ENCODE measurements at regions not wholly inside any gene's neighbourhood (a gene's known extent, or its start where the extent isn't known, plus 50 kb on each side); places are given as distances from the start of the nearest gene placed in this dataset.

GRCh38 chr3:66165660-66166059, 55.1 kb upstream of the SLC25A26 start:
- intact Hi-C loops (cut with DNase I) = no loop called here
- ATAC-seq (ENCODE audit: poor library complexity) (no peak), DNase-seq (no peak)

GRCh38 chr3:66164155-66164554, 56.6 kb upstream of the SLC25A26 start:
- no peak for DNase-seq
- no peak for ATAC-seq (ENCODE audit: poor library complexity)
- intact Hi-C loops (cut with DNase I) = no loop called here

GRCh38 chr3:66163222-66163621, 57.6 kb upstream of the SLC25A26 start:
- DNase-seq = no peak
- intact Hi-C loops (cut with DNase I) = no loop called here

GRCh38 chr3:66162766-66163165, 58.0 kb upstream of the SLC25A26 start:
- ATAC-seq (ENCODE audit: poor library complexity) = no peak
- no peak for DNase-seq
- intact Hi-C loops (cut with DNase I) = no loop called here

More at GRCh38 chr3:66163222-66163621, 57.6 kb upstream of the SLC25A26 start:
- ATAC-seq (ENCODE audit: poor library complexity) = no peak

- DNase-seq (no peak), ATAC-seq (ENCODE audit: poor library complexity) (no peak)
- intact Hi-C loops (cut with DNase I) = no loop called here
Measured at GRCh38 chr3:66158933-66159683, 61.7 kb upstream of the SLC25A26 start.

GRCh38 chr3:66154444-66154861, 66.3 kb upstream of the SLC25A26 start:
- ATAC-seq (ENCODE audit: poor library complexity) = peak; percentile 9
- no peak for DNase-seq
- intact Hi-C loops (cut with DNase I) = no loop called here

GRCh38 chr3:66153481-66154443, 67.0 kb upstream of the SLC25A26 start:
- DNase-seq = no peak

GRCh38 chr3:66152336-66152735, 68.5 kb upstream of the SLC25A26 start:
- DNase-seq (no peak), ATAC-seq (ENCODE audit: poor library complexity) (no peak)
- intact Hi-C loops (cut with DNase I) = no loop called here

More at GRCh38 chr3:66153481-66154443, 67.0 kb upstream of the SLC25A26 start:
- intact Hi-C loops (cut with DNase I) = no loop called here
- peak; percentile 90 for ATAC-seq (ENCODE audit: poor library complexity)

GRCh38 chr3:66150977-66151376, 69.8 kb upstream of the SLC25A26 start:
- DNase-seq (no peak), ATAC-seq (ENCODE audit: poor library complexity) (no peak)
- intact Hi-C loops (cut with DNase I) = no loop called here

GRCh38 chr3:66149269-66149668, 71.5 kb upstream of the SLC25A26 start:
- DNase-seq (no peak), ATAC-seq (ENCODE audit: poor library complexity) (no peak)
- intact Hi-C loops (cut with DNase I) = no loop called here

- no peak for DNase-seq
- intact Hi-C loops (cut with DNase I) = no loop called here
Measured at GRCh38 chr3:66145408-66145733, 75.4 kb upstream of the SLC25A26 start.

GRCh38 chr3:66144568-66145407, 76.0 kb upstream of the SLC25A26 start:
- ATAC-seq (ENCODE audit: poor library complexity) = no peak
- intact Hi-C loops (cut with DNase I) = loop anchor here (5.0 kb wide), 1 partner anchor 107 kb away; the partner anchor contains the start of gene MAGI1
- DNase-seq = no peak

More at GRCh38 chr3:66145408-66145733, 75.4 kb upstream of the SLC25A26 start:
- no peak for ATAC-seq (ENCODE audit: poor library complexity)

GRCh38 chr3:66142079-66142478, 78.7 kb upstream of the SLC25A26 start:
- ATAC-seq (ENCODE audit: poor library complexity) (no peak), DNase-seq (no peak)
- intact Hi-C loops (cut with DNase I) = loop anchor here (5.0 kb wide), 1 partner anchor 105 kb away; the partner anchor contains the start of gene MAGI1

GRCh38 chr3:66140743-66141372, 79.9 kb upstream of the SLC25A26 start:
- ATAC-seq (ENCODE audit: poor library complexity) (no peak), DNase-seq (no peak)
- intact Hi-C loops (cut with DNase I) = loop anchor here (5.0 kb wide), 1 partner anchor 104 kb away; the partner anchor contains the start of gene MAGI1

GRCh38 chr3:66140106-66140505, 80.7 kb upstream of the SLC25A26 start:
- no peak for ATAC-seq (ENCODE audit: poor library complexity)
- intact Hi-C loops (cut with DNase I) = loop anchor here (5.0 kb wide), 1 partner anchor 103 kb away; the partner anchor contains the start of gene MAGI1
- DNase-seq = no peak

- peak; percentile 41 for ATAC-seq (ENCODE audit: poor library complexity)
- no peak for DNase-seq
- intact Hi-C loops (cut with DNase I) = loop anchor here (5.0 kb wide), 1 partner anchor 352 kb away; no protein-coding TSS in a partner anchor
Measured at GRCh38 chr3:66139415-66139814, 81.4 kb upstream of the SLC25A26 start.

- DNase-seq = peak; percentile 46
- intact Hi-C loops (cut with DNase I) = loop anchor here (5.0 kb wide), 1 partner anchor 351 kb away; no protein-coding TSS in a partner anchor
- peak; percentile 92 for ATAC-seq (ENCODE audit: poor library complexity)
Measured at GRCh38 chr3:66138336-66139313, 82.2 kb upstream of the SLC25A26 start.
